AG20443 (cell line): ENCODE measurements at regions not wholly inside any gene's neighbourhood (a gene's known extent, or its start where the extent isn't known, plus 50 kb on each side); places are given as distances from the start of the nearest gene placed in this dataset.

Experiments used
- DNase-seq: peaks from one replicate; pipeline ENCODE4 v3.0.0; 2012; ENCODE audit warnings: low spot score, mixed read lengths

- no peak for DNase-seq
Measured at GRCh38 chr20:22404419-22405170, 179.8 kb downstream of the FOXA2 start.

GRCh38 chr20:22403632-22404361 is 180.6 kb downstream of the FOXA2 start:
- DNase-seq: no peak

GRCh38 chr20:22403022-22403631 is 181.2 kb downstream of the FOXA2 start:
- DNase-seq: no peak

- DNase-seq: no peak
Measured at GRCh38 chr20:22402550-22402949, 181.8 kb downstream of the FOXA2 start.

GRCh38 chr20:22400440-22400839 is 183.9 kb downstream of the FOXA2 start:
- DNase-seq: no peak

GRCh38 chr20:22394583-22394982 is 189.8 kb downstream of the FOXA2 start:
- DNase-seq: no peak

GRCh38 chr20:22390543-22390903 is 193.8 kb downstream of the FOXA2 start:
- no peak for DNase-seq

GRCh38 chr20:22389836-22390542 is 194.4 kb downstream of the FOXA2 start:
- DNase-seq: no peak

GRCh38 chr20:22387452-22387851 is 196.9 kb downstream of the FOXA2 start:
- DNase-seq: no peak

- no peak for DNase-seq
Measured at GRCh38 chr20:22386306-22386623, 198.1 kb downstream of the FOXA2 start.

- no peak for DNase-seq
Measured at GRCh38 chr20:22385602-22386305, 198.6 kb downstream of the FOXA2 start.

- DNase-seq: no peak
Measured at GRCh38 chr20:22384978-22385377, 199.4 kb downstream of the FOXA2 start.

- no peak for DNase-seq
Measured at GRCh38 chr20:22383156-22383555, 201.2 kb downstream of the FOXA2 start.

GRCh38 chr20:22382742-22383141 is 201.6 kb downstream of the FOXA2 start:
- no peak for DNase-seq

GRCh38 chr20:22381812-22382416 is 202.5 kb downstream of the FOXA2 start:
- no peak for DNase-seq

GRCh38 chr20:22379472-22379871 is 204.9 kb downstream of the FOXA2 start:
- DNase-seq: no peak

GRCh38 chr20:22374678-22375590 is 209.4 kb downstream of the FOXA2 start:
- DNase-seq: no peak

GRCh38 chr20:22374066-22374465 is 210.3 kb downstream of the FOXA2 start:
- DNase-seq: no peak

GRCh38 chr20:22373164-22373895 is 211.0 kb downstream of the FOXA2 start:
- DNase-seq: no peak

GRCh38 chr20:22371843-22372242 is 212.5 kb downstream of the FOXA2 start:
- DNase-seq: no peak
